H9 (cell line): ENCODE measurements at regions not wholly inside any gene's neighbourhood (a gene's known extent, or its start where the extent isn't known, plus 50 kb on each side); places are given as distances from the start of the nearest gene placed in this dataset.
A peak's percentile ranks its signal among the peaks of the same experiment; 100 is the strongest.

Experiments
- DNase-seq: peaks from one replicate; pipeline ENCODE4 v3.0.0-alpha.2; 2017
- H2AFZ ChIP-seq: one replicate; pipeline ENCODE4 v1.6.1; 2013; ENCODE audit warnings: mild to moderate bottlenecking, low read length, control low read depth, moderate library complexity
- H2AK5ac ChIP-seq: 2 replicates; pipeline ENCODE4 v1.6.1; 2013; ENCODE audit warnings: low read length, control low read depth, mixed read lengths; ENCODE audit not compliant: insufficient read length
- H2BK120ac ChIP-seq: one replicate; pipeline ENCODE4 v1.6.1; 2013; ENCODE audit warnings: low read depth, mild to moderate bottlenecking, low read length, control low read depth, inconsistent platforms; ENCODE audit not compliant: poor library complexity, severe bottlenecking
- H2BK12ac ChIP-seq: 2 replicates; pipeline ENCODE4 v1.6.1; 2013; ENCODE audit warnings: low read length, control low read depth, mixed read lengths, low read depth; ENCODE audit not compliant: insufficient read length
- H2BK15ac ChIP-seq: 2 replicates; pipeline ENCODE4 v1.6.1; 2013; ENCODE audit warnings: low read depth, low read length, control low read depth
- H2BK20ac ChIP-seq: one replicate; pipeline ENCODE4 v1.6.1; 2013; ENCODE audit warnings: low read depth, mild to moderate bottlenecking, low read length, control low read depth, inconsistent platforms; ENCODE audit not compliant: poor library complexity, severe bottlenecking
- H2BK5ac ChIP-seq: 2 replicates; pipeline ENCODE4 v1.6.1; 2013; ENCODE audit warnings: low read length, control low read depth, mixed read lengths; ENCODE audit not compliant: insufficient read length
- H3K14ac ChIP-seq: 2 replicates; pipeline ENCODE4 v1.6.1; 2013; ENCODE audit warnings: low read length, control low read depth; ENCODE audit not compliant: insufficient read depth
- H3K18ac ChIP-seq: 2 replicates; pipeline ENCODE4 v1.6.1; 2013; ENCODE audit warnings: low read depth, mild to moderate bottlenecking, mixed read lengths, low read length, control low read depth; ENCODE audit not compliant: insufficient read length
- H3K23ac ChIP-seq: 2 replicates; pipeline ENCODE4 v1.6.1; 2013; ENCODE audit warnings: low read length, control low read depth, mixed read lengths, low read depth; ENCODE audit not compliant: insufficient read length
- H3K23me2 ChIP-seq: 2 replicates; pipeline ENCODE4 v1.6.1; 2013; ENCODE audit warnings: low read depth, mild to moderate bottlenecking, mixed read lengths, low read length, control low read depth; ENCODE audit not compliant: insufficient read length, poor library complexity, severe bottlenecking
- H3K27ac ChIP-seq: 2 replicates; pipeline ENCODE4 v1.5.1; 2013; ENCODE audit warnings: low read length, control low read depth, mixed read lengths, low read depth; ENCODE audit not compliant: insufficient read length
- H3K27me3 ChIP-seq: 2 replicates; pipeline ENCODE4 v1.6.1; 2013; ENCODE audit warnings: low read length, control low read depth, inconsistent platforms; ENCODE audit not compliant: insufficient read depth
- H3K4ac ChIP-seq: 2 replicates; pipeline ENCODE4 v1.6.1; 2013; ENCODE audit warnings: low read depth, mild to moderate bottlenecking, control low read depth, inconsistent platforms, low read length, moderate library complexity
- H3K4me1 ChIP-seq: 2 replicates; pipeline ENCODE4 v1.6.1; 2013; ENCODE audit warnings: low read length, control low read depth, inconsistent platforms; ENCODE audit not compliant: insufficient read depth
- H3K4me2 ChIP-seq: 2 replicates; pipeline ENCODE4 v1.6.1; 2013; ENCODE audit warnings: low read length, control low read depth, mixed read lengths; ENCODE audit not compliant: insufficient read length, insufficient read depth
- H3K56ac ChIP-seq: 2 replicates; pipeline ENCODE4 v1.6.1; 2013; ENCODE audit warnings: low read depth, mild to moderate bottlenecking, mixed read lengths, low read length, control low read depth; ENCODE audit not compliant: insufficient read length
- H3K79me1 ChIP-seq: 2 replicates; pipeline ENCODE4 v1.6.1; 2013; ENCODE audit warnings: low read depth, mild to moderate bottlenecking, moderate library complexity, low read length, control low read depth, inconsistent platforms; ENCODE audit not compliant: insufficient read depth, poor library complexity, severe bottlenecking
- H3K79me2 ChIP-seq: 2 replicates; pipeline ENCODE4 v1.6.1; 2013; ENCODE audit warnings: low read length, control low read depth, inconsistent platforms; ENCODE audit not compliant: insufficient read depth
- H3K9ac ChIP-seq: 2 replicates; pipeline ENCODE4 v1.6.1; 2013; ENCODE audit warnings: low read length, control low read depth, mixed read lengths; ENCODE audit not compliant: insufficient read length; ENCODE audit errors: extremely low read depth
- H3K9me3 ChIP-seq: one replicate; pipeline ENCODE4 v1.6.1; 2013; ENCODE audit warnings: low read depth, low read length, inconsistent platforms; ENCODE audit not compliant: control insufficient read depth
- H3T11ph ChIP-seq: one replicate; pipeline ENCODE4 v1.6.1; 2013; ENCODE audit warnings: mild to moderate bottlenecking, low read length, control low read depth, inconsistent platforms
- H4K20me1 ChIP-seq: one replicate; pipeline ENCODE4 v1.6.1; 2013; ENCODE audit not compliant: control insufficient read depth, insufficient read length, insufficient read depth
- H4K5ac ChIP-seq: 2 replicates; pipeline ENCODE4 v1.6.1; 2013; ENCODE audit warnings: low read depth, mild to moderate bottlenecking, mixed read lengths, low read length, control low read depth; ENCODE audit not compliant: insufficient read length
- H4K8ac ChIP-seq: replicated peaks from 2 replicates; pipeline ENCODE4 v1.6.1; 2013; ENCODE audit warnings: low read length, control low read depth, mixed read lengths, low read depth; ENCODE audit not compliant: insufficient read length
- H4K91ac ChIP-seq: 2 replicates; pipeline ENCODE4 v1.6.1; 2013; ENCODE audit warnings: low read depth, mild to moderate bottlenecking, moderate library complexity, mixed read lengths, low read length, control low read depth; ENCODE audit not compliant: insufficient read length
- H3K27ac Mint-ChIP-seq, 3 experiments: 2 replicates in 2 of 3; 3 replicates in 1 of 3; pipeline ENCODE4 v1.8.0; 2020 to 2021; ENCODE audit warnings: mixed read lengths in 3 of 3, mild to moderate bottlenecking in 1 of 3, moderate library complexity in 1 of 3
- H3K27me3 Mint-ChIP-seq: 2 replicates; pipeline ENCODE4 v1.8.0; 2021; ENCODE audit warnings: low read depth, mild to moderate bottlenecking, moderate library complexity, mixed read lengths
- H3K36me3 Mint-ChIP-seq, 3 experiments: 2 replicates in 2 of 3; 3 replicates in 1 of 3; pipeline ENCODE4 v1.8.0; 2020 to 2021; ENCODE audit warnings: low read depth in 3 of 3, mixed read lengths in 3 of 3; ENCODE audit not compliant: insufficient read depth in 1 of 3
- H3K4me1 Mint-ChIP-seq, 2 experiments: 2 replicates each; pipeline ENCODE4 v1.8.0; 2020; ENCODE audit warnings: mixed read lengths in 2 of 2
- H3K4me3 Mint-ChIP-seq, 2 experiments: 2 replicates in 1 of 2; 3 replicates in 1 of 2; pipeline ENCODE4 v1.8.0; 2020 to 2021; ENCODE audit warnings: mild to moderate bottlenecking in 2 of 2, mixed read lengths in 2 of 2, moderate library complexity in 1 of 2
- H3K9me3 Mint-ChIP-seq, 2 experiments: 2 replicates in 1 of 2; 3 replicates in 1 of 2; pipeline ENCODE4 v1.8.0; 2020; ENCODE audit warnings: mild to moderate bottlenecking in 2 of 2, mixed read lengths in 2 of 2, moderate library complexity in 1 of 2
- WGBS: extraction: QIAGEN DNeasy Blood & Tissue Kit; methylation state at CpG from one replicate; pipeline ENCODE4 v1.1.7; 2013; ENCODE audit warnings: missing lambda C conversion rate, low lambda C conversion rate, mixed read lengths; ENCODE audit not compliant: insufficient read length; ENCODE audit errors: extremely low coverage; 5-methylcytosine and 5-hydroxymethylcytosine counted together
- TF ChIP-seq, protein P1 (sequence below): fragments of 200-600 bp; sonication (generic); conservative IDR thresholded peaks from 3 replicates; pipeline ENCODE4 v1.8.0; 2021; ENCODE audit warnings: antibody characterized with exemption, mild to moderate bottlenecking

DNA sequence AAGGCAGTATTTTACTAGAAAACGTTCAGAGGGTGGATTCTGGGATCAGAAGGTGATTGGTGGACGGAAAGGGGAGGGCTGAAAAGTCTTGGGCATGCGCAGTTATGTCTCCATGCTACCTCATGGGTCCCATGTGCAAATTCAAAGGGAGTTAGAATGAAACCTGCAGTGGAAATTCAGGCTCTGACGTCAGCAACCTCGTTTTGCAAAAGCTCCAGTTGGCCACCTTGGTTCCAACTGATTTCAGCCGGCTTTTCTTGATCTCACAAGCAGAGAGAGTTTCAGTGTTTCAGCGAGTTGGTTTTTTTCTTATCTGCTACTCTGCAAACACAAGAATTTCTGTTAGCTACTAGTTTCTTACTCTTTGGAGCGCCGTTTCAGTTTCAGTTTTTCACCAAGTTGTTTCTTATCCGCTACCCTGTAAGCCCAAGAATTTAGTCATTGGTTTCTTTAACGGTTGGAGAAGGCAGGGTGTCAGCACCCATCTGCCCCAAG lies 69.8 kb upstream of the PGBD5 start:
- Histone ChIP-seq H3K27ac (no peak overlapping the region), H2BK5ac (no peak overlapping the region), H2BK120ac (no peak overlapping the region), H3K14ac (no peak overlapping the region), H4K5ac (no peak overlapping the region), H3K9ac (no peak overlapping the region), H3K79me2 (no peaks in the 10 kb centered on the region), H2AK5ac (no peak overlapping the region), H2BK20ac (no peak overlapping the region), H4K8ac (no peak overlapping the region), H3K23ac (no peak overlapping the region), H3T11ph (no peak overlapping the region), H3K27me3 (no peaks in the 10 kb centered on the region), H2BK15ac (no peak overlapping the region), H3K56ac (no peak overlapping the region), H3K4me1 (no peaks in the 10 kb centered on the region), H3K79me1 (no peaks in the 10 kb centered on the region), H3K4ac (no peak overlapping the region), H3K18ac (no peak overlapping the region), H3K23me2 (no peaks in the 10 kb centered on the region), H2BK12ac (no peak overlapping the region), H3K9me3 (peaks cover 4% of the 10 kb centered on the region), H2AFZ (no peak overlapping the region), H4K91ac (no peak overlapping the region), H4K20me1 (no peaks in the 10 kb centered on the region), H3K4me2 (no peak overlapping the region)
- DNase-seq = no peak
- Mint-ChIP-seq H3K36me3 (peaks cover 3 to 14% (median 5%) of the 10 kb centered on the region in 3 experiments; a peak in 6 of 7 replicates), H3K27me3 (peaks cover 44% of the 10 kb centered on the region), H3K4me1 (peaks cover 6 to 7% of the 10 kb centered on the region in 2 experiments), H3K27ac (peak overlapping the region in 1 of 3 experiments; percentile 46; a peak in 1 of 7 replicates), H3K9me3 (peaks cover 17 to 20% of the 10 kb centered on the region in 2 experiments), H3K4me3 (no peak overlapping the region)
- WGBS = no CpG with 5 or more reads among the region's 11 CpGs
- TF ChIP-seq, protein P1, sequence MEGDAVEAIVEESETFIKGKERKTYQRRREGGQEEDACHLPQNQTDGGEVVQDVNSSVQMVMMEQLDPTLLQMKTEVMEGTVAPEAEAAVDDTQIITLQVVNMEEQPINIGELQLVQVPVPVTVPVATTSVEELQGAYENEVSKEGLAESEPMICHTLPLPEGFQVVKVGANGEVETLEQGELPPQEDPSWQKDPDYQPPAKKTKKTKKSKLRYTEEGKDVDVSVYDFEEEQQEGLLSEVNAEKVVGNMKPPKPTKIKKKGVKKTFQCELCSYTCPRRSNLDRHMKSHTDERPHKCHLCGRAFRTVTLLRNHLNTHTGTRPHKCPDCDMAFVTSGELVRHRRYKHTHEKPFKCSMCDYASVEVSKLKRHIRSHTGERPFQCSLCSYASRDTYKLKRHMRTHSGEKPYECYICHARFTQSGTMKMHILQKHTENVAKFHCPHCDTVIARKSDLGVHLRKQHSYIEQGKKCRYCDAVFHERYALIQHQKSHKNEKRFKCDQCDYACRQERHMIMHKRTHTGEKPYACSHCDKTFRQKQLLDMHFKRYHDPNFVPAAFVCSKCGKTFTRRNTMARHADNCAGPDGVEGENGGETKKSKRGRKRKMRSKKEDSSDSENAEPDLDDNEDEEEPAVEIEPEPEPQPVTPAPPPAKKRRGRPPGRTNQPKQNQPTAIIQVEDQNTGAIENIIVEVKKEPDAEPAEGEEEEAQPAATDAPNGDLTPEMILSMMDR = no peak
